ENCODE measurements at regions not wholly inside any gene's neighbourhood (a gene's known extent, or its start where the extent isn't known, plus 50 kb on each side); places are given as distances from the start of the nearest gene placed in this dataset.

DNA sequence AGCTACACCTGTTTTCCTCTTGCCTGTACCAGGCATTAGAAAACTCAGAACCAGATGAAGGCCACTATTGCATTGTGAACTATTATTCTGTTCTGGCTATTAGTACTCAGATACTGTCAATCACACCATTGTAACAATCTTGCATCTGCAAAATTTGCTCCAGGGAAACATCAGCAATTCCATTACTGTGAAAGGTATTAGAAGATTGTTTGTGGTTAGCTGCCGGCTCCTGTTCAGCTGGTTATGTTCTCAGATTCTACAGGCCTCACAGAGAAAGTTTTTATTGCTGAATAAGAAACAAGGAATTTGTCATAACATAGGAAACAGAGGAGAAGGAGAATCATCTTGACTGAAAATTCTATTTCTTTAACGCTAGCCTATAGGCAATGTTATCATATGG, 179.9 kb downstream of the PLOD2 start:
- Histone ChIP-seq H3K56ac (ENCODE audit: insufficient read length, low read depth, low read length) (no peak overlapping the region), H3K4me1 (ENCODE audit: insufficient read depth, low read length) (no peaks in the 10 kb centered on the region), H3K4ac (ENCODE audit: low read depth, low read length) (no peak overlapping the region), H2AK5ac (ENCODE audit: insufficient read length, low read length) (no peak overlapping the region), H3K14ac (ENCODE audit: insufficient read depth, low read length) (no peak overlapping the region), H3K79me1 (ENCODE audit: insufficient read depth, low read depth, low read length, poor library complexity, severe bottlenecking) (no peaks in the 10 kb centered on the region), H2BK20ac (ENCODE audit: low read depth, low read length, poor library complexity, severe bottlenecking) (no peak overlapping the region), H3K23me2 (ENCODE audit: insufficient read length, low read depth, low read length, poor library complexity, severe bottlenecking) (no peaks in the 10 kb centered on the region), H3K18ac (ENCODE audit: insufficient read length, low read depth, low read length) (no peak overlapping the region), H3K27ac (ENCODE audit: insufficient read length, low read depth, low read length) (no peak overlapping the region), H4K5ac (ENCODE audit: insufficient read length, low read depth, low read length) (no peak overlapping the region), H3K9ac (ENCODE audit: extremely low read depth, insufficient read length, low read length) (no peak overlapping the region), H4K8ac (replicated peaks; ENCODE audit: insufficient read length, low read depth, low read length) (no peak overlapping the region), H2BK15ac (ENCODE audit: low read depth, low read length) (no peak overlapping the region), H3K27me3 (ENCODE audit: insufficient read depth, low read length) (no peaks in the 10 kb centered on the region), H2BK120ac (ENCODE audit: low read depth, low read length, poor library complexity, severe bottlenecking) (no peak overlapping the region), H3K9me3 (ENCODE audit: control insufficient read depth, low read depth, low read length) (no peaks in the 10 kb centered on the region), H2BK12ac (ENCODE audit: insufficient read length, low read depth, low read length) (no peak overlapping the region), H3K23ac (ENCODE audit: insufficient read length, low read depth, low read length) (no peak overlapping the region), H4K91ac (ENCODE audit: insufficient read length, low read depth, low read length) (no peak overlapping the region), H4K20me1 (ENCODE audit: control insufficient read depth, insufficient read depth, insufficient read length) (no peaks in the 10 kb centered on the region), H3T11ph (ENCODE audit: low read length) (no peak overlapping the region), H3K4me2 (ENCODE audit: insufficient read depth, insufficient read length, low read length) (no peak overlapping the region), H3K79me2 (ENCODE audit: insufficient read depth, low read length) (no peaks in the 10 kb centered on the region), H2AFZ (ENCODE audit: low read length) (no peak overlapping the region), H2BK5ac (ENCODE audit: insufficient read length, low read length) (no peak overlapping the region)
- Mint-ChIP-seq H3K4me3 (no peak overlapping the region), H3K9me3 (peaks cover 0 to 3% of the 10 kb centered on the region in 2 experiments; a peak in 1 of 5 replicates), H3K36me3 (ENCODE audit: insufficient read depth in 1 of 3, low read depth in 3 of 3) (no peaks in the 10 kb centered on the region), H3K4me1 (no peaks in the 10 kb centered on the region), H3K27ac (no peak overlapping the region), H3K27me3 (ENCODE audit: low read depth) (no peaks in the 10 kb centered on the region)
- WGBS (ENCODE audit: extremely low coverage, insufficient read length, low lambda C conversion rate), result no CpG with 5 or more reads among the region's 2 CpGs
- TF ChIP-seq, protein P1, sequence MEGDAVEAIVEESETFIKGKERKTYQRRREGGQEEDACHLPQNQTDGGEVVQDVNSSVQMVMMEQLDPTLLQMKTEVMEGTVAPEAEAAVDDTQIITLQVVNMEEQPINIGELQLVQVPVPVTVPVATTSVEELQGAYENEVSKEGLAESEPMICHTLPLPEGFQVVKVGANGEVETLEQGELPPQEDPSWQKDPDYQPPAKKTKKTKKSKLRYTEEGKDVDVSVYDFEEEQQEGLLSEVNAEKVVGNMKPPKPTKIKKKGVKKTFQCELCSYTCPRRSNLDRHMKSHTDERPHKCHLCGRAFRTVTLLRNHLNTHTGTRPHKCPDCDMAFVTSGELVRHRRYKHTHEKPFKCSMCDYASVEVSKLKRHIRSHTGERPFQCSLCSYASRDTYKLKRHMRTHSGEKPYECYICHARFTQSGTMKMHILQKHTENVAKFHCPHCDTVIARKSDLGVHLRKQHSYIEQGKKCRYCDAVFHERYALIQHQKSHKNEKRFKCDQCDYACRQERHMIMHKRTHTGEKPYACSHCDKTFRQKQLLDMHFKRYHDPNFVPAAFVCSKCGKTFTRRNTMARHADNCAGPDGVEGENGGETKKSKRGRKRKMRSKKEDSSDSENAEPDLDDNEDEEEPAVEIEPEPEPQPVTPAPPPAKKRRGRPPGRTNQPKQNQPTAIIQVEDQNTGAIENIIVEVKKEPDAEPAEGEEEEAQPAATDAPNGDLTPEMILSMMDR (conservative IDR thresholded peaks at IDR 0.05), result no peak
- DNase-seq, result no peak

All from H9 (cell line).